GM18502 (cell line): ENCODE measurements at regions not wholly inside any gene's neighbourhood (a gene's known extent, or its start where the extent isn't known, plus 50 kb on each side); places are given as distances from the start of the nearest gene placed in this dataset.

Source experiments
- ATAC-seq: cut with Tn5 transposase; IDR thresholded peaks from one replicate; pipeline ENCODE4 v1.9.1; 2021; ENCODE audit warnings: mild to moderate bottlenecking; ENCODE audit not compliant: unreplicated experiment, poor library complexity

DNA sequence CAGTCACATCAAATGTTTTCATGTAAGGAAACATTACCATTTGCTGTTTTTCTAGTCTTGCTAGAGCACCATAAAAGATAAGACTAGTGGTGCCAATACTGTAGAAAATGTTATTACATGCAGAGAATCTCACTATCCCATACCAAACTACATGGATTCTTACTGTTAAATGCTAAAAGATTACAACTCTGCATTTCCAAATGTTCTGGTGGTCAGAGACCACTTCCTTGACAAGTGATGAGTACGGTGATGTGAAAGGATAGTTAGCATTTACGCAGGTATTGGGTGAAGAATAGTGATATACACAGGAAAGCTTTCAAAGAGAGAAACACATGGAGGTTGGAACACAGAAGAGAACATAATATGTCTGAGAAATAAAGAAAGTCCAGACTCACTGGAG, 98.2 kb downstream of the GGTLC2 start:
- no peak for ATAC-seq

DNA sequence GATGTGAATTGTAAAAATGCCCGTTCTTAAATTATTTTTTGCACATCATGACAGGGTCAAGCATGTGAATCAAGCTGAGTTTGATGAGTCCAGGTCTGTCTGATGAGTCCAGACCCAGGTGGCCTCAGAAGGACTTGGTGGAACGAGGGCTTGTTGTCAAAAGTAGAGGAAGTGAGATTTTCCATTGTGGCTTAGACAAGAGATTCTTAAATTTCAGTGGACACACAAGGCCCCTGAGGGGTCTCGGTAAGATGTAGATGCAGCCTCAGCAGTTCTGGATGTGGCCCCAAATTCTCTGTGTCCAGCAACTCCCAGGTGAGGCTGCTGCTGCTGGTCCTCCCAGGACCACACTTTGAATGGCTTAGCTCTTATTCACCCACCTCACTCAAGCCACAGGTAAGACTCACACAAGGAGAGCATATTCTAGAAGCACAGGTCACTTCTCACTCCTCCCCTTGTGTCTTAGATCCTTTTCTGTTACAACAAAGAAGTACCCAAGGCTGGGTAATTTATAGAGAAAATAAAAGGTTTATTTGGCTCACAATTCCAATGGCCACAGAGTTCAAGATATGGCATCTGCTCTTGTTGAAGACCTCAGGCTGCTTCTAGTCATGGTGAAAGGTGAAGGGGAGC, 98.8 kb downstream of the GGTLC2 start:
- no peak for ATAC-seq

DNA sequence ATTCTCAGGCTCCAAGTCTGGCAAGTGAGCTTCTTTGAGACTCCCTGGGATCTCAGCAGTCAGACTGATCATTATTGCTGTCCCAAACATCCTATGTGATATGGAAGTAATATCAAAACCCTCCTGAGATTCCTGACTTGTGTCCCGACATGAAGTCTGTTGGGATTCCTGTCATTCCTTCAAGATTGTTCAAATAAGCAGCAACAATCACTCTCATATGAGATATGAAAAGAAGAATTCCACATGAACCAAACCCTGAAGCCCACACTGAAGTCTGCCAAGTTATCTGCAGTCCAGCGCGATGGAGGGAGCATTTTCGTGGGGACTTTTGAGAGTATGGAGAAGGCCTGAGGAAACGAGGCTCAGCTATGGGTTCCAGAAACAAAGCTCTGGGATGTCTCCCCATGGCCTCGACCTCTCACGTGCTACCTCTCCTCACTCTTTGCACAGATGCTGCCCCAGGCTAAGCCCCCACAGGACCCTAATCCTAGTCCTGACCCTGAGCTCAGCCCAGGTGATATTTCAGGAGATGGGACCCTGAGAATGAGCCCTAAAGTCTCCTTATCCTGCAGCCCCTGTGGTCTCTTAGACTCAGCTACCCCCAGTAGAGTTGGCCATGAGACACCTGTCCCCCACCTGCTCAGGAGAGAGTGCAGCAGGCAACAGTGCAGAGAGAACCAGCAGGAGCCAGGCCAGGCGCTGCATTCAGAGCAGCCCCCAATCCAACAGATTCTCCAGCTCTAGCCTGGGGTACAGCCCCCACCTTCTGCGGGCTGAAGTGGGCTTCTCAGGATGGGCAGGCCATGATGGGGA, 100.2 kb downstream of the GGTLC2 start:
- no peak for ATAC-seq

DNA sequence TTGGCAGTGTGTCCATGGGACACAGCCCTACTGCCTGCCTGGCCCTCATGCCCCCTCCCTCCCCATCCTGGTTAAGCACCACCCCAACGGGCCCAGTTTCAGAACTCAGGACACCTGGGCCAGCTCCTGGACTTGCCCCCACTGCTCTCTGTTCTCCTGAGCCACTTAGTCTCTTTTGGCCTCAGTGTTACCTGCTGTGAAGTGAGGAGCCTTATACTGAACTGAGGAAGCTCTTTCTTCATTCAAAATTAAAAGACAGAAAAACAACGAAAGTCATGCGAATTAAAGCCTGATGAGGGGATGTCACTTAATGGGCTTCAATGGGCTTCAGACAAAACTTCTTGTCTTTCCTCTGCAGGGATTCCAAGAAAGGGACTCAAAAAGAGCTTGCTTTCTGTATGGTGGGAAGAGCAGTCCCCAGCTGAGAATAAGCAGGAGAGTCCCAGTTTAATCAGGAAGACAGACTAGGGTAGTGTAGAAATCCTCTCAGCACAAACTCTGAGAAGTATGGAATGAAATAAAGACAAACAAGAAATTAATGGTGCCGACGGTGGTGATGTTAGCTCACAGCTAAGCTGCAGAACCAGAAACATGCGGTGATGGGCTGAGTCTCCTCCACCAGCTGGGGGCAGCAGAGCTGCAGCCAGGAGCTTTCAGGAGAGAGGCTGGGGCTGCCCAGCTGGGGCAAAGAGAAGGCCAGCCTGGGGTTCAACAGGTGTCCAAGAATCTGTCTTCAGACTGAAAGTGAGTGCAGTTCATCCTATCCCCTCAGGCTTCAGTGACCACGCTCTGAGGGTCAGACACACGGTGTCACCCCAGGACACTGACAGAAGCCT, 101.0 kb downstream of the GGTLC2 start:
- ATAC-seq = no peak

DNA sequence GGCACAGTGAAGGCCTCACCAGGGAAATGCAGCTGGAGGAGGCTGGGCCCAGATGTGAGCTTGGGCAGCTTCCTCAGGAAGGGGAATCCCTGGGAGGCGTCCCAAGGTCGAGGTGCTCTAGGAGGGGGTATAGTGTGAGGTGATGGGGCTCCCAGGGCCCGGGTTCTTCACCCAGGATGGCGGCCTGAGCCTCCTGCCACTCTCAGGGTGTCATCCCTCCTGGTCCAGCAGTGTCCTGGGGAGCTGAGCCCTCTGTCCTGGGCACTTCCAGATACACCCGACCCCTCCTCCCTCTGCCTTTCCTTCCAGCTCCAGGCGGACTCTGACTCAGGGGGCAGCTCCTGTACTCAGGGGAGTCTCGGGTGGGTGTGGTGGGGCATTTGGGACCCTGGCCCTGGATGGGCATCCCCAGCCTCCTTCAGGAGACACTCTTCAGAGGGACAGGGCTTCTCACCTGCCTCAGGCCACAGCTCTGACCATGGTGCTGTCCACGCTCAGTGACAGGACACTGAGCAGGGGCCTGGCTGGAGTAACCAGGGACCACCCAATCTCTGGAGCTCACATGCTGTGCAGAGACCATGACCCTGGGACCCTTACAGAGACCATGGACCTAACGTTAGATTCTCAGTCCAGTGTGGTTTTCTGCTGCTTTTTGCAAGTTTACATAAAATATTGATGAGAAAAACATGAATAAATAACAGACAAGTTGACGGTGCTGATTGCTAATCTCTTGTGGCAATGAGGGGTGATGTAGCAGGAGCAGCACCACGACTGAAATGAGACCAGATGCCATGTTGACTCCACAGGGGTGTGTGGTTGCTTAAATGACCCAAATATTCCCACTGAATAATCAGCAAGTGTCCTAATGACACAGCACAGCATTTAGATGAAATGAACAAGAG, 101.9 kb downstream of the GGTLC2 start:
- no peak for ATAC-seq

DNA sequence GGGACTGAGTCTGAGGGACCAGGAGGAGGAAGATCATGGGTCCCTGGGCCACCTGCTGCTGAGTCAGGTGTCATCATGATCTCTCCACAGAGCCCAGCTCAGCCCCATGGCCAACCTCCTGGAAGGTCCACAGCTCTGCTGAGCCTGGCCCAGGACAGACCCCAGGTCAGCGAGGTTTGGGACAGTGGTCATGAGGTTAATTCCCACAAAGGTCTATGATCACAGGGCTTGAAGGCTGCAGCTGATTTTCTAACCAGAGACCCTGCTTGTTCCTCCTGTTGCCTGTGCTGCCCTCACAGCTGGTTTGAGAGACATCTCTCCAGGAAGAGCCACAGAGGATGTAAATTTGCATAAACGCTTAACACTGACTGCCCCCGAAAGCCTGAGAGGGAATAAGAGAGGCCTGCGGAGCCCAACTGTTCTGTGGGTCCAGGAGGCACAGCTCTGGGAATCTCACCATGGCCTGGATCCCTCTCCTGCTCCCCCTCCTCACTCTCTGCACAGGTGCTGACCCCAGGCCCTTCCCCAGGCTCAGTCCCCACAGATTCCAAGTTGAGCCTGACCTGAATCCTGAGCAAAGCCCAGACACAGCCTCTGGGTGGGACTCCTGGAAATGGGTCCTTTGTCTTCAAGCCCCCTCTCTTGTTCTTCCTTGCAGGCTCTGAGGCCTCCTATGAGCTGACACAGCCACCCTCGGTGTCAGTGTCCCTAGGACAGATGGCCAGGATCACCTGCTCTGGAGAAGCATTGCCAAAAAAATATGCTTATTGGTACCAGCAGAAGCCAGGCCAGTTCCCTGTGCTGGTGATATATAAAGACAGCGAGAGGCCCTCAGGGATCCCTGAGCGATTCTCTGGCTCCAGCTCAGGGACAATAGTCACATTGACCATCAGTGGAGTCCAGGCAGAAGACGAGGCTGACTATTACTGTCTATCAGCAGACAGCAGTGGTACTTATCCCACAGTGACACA, 102.8 kb downstream of the GGTLC2 start:
- peak; percentile 67 for ATAC-seq

DNA sequence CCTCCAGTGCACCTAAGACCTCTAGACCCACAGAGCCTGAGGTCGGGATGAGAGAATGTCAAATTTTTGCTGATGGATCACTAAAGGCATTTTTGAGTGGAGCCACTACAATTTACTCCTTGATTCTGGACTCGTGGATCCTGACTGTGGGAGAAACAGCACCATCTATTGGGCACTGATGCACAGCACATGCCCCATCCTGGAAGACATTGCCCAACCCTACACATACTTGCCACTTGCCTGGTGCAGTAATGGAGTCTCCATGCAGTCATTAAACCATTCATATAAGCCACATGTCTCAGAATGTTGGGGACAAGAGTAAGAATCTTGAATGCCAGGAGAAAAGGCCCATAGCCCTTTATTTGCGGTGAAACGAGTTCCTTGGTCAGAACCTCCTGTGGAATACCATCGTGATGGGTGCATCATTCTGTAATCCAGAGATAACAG, 103.9 kb downstream of the GGTLC2 start:
- no peak for ATAC-seq

DNA sequence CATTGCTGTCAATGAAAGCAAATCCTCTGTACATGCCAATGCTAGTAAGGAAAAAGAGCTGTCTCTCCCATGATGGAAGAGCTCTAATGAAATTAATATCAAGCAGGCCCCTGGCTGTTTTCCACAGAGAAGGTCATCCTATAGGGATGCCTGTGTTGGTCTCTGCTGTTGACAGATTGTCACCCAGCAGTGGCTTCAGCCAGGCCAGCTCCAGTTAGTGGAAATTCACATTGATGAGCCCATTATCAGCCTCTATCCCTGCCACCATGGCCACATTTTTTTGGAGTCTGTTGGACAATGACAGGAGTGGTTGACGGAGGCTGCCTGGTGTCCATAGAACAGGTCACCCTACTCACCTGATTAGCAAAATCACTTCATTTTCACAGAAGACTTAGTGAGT, 104.3 kb downstream of the GGTLC2 start:
- no peak for ATAC-seq

DNA sequence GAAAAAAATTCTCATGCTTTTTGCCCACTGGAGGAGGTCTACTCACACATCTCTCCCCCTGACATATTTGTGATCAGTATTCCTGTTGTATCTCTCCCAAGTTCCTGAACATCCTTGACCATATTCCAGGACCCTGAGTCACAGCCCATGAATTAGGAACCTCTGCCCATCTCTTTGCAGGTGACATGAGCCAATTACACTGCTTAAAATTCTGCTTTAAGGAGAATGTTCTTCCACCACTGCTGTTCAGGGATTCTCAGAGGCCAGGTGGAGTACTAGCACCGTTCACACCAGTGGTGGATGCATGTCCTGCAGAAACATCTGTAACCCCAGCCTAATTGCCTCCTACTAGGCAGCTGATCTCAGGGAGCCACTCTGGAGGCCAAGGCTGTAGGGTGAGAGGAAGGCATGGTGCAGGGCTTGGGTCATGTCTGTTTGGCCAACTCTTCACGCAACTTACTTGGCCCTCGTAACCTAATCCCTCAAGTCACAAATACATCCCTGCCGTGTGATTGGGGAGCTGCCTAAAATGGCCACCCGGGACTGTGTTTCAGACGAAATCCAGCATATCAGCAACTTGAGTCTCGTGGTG, 104.8 kb downstream of the GGTLC2 start:
- ATAC-seq = no peak

DNA sequence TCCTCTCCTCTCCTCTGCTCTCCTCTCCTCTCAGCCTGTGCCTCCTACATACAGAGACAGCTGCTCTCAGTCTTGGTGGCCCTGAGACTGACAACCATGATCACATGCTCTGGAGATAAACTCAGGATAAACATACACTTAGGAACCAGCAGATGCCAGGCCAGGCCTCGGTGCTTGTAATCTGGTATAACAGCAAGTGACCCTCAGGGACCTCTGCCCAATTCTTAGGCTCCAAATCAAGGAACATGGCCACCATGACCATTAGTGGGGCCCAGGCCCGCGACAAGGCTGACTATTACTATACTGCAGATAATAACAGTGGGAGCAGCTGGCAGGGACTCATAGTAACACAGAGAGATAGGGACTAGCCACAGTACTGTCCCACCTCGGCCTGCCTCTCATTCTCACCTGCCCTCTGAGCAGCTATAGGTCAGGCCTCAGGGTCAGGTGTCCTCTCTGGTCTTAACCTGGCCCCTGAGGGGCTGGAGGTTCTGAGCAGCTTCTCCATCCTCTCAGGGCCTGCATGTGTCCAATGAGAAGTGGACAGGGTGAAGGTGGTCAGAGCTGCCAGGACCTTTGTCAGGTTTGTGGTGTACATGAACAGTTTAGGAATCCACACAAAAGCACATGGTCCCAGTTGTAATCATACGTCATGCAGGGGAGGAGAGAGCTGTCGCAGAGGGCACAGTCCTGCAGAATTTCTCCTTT, 106.1 kb downstream of the GGTLC2 start:
- no peak for ATAC-seq

DNA sequence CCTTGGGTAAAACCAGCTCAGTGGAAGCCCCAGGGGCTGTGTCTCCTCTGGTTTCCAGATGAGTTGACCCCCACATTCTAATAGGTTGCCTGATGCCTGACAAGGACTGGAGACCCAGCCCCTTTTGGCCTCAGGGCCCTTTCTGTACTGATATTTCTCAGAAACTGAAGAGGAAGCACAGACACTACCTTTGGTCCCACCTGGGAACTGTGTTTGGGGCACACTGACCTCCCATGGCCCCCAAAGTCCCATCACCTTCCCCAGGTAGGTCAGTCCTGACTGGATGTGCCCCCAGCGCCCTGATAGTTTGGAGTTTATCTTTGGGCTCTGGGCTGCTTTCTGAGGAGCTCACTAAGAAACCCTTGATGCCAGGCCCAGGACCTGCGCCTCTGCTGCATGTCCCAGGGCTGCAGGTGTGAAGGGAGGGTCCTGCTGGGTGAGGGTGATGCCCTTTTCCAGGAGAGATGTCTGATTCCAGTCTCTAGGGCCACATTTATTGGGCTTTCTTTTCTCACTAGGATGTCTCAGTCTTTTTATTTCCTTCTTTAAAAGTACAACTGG, 106.7 kb downstream of the GGTLC2 start:
- ATAC-seq = no peak

DNA sequence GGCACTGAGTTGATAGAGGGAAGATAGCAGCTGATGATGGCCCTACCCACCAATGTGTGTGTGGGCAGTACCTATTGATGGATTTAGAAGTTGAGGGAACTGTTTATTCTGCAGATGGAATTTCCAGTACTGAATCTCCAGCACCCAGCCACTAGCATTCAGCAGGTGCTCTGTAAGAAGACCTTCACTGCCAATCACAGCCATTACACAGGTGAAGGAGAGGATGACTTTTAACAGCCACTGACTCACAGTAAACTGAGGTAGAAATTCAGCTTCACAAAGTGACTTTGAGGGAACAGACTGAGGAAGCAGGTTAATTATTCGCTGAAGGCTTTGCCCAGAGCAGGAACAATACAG, 107.8 kb downstream of the GGTLC2 start:
- no peak for ATAC-seq

DNA sequence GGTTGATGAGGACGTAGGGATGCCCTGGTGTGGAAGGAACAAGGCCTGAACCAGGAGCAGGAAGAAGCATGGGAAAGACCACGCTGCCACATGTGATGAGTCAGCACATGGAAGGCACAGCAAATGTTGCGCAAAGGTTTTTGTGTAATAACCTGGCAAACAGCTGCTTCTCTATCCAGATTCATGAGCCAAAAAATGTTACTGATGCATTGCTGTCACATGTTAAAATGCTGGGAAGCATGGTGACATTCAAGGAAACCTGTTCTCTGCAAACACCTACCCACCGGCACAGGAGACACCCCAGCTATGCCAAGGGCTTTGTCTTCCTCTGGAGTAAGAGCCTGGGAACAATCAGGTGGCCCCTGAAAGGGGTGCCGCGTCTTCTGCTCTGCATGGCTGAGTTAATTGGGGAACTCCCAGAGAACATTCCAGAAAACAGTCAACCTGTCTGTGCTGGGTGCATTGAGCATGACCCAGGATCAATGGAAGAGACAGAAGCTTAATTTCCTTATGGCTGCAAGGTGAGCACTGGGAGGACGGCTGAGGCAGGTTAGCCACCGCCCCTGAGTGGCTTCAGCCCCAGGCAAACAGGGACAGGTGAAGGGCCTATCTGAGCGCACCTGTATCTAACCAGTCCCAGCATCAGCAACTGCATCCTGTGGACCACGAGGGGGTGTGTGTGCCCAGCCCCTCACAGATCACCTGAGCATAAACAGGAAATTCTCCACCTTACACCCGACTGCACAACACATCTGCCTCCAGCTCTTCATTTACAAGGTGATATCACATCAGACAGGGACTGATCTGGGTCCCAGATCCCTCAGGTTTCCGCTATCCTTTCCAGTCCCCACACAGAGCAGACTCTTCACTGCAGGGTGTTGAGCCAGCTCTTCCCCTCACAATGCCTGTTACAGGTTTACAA, 108.4 kb downstream of the GGTLC2 start:
- ATAC-seq = no peak

DNA sequence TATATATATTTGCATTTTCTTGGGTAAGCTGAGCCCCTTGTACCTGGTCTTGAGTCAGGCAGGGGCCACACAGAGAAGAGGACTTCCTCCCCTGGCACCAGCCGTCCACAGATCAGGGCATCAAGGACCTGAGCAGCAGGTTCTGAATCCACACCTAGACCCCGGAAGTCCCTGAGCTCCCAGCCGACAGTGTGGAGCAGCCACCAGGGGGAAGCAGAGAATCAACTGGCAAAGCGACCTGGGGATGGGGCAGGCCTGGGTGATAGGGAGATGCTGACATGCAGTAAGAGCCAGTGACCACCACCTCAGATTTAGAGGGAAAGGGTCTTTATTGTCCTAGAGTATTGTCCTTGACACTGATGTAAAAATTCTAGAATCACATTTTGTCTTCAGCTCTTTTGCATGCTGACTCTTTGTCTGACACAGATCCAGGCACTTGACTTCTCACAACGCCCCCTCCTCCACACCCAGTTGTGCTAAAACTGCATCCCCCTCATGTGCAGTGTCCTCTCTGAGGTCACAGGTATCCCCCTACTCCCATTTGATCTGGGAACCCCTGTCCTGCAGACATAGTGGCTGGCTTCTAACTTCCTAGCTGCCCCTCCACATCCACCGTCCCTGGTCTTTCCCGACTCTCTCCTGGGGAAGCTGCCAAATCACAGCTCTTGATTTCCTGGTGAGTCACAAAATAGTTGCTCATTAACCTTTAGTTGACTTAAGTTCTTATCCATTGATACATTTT, 109.3 kb downstream of the GGTLC2 start:
- ATAC-seq = no peak

DNA sequence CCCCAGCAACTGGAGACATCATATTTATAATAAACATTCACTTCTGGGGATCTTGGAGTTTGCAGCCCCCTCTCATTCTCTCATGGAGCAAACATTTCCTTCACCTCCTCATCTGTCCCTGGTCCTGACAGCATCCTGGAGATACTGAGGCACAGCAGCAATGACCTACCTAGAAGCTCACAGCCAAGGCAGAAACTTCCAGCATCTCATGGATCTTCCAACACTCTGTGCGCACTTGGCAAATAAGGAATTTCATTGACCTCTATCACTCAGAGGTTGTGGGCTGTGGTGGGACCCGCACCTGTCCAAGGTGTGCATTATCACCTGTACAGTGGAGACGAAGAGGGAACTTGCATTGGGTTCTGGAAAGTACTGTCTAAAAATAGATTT, 109.8 kb downstream of the GGTLC2 start:
- no peak for ATAC-seq
